Skeletal muscle cell (primary cell): ENCODE measurements at regions not wholly inside any gene's neighbourhood (a gene's known extent, or its start where the extent isn't known, plus 50 kb on each side); places are given as distances from the start of the nearest gene placed in this dataset.

ENCODE experiments used
- DNase-seq: peaks from one replicate; pipeline ENCODE4 v3.0.0-alpha.2; 2010; ENCODE audit warnings: low read depth
- H3K4me3 ChIP-seq: 2 replicates; pipeline ENCODE4 v1.5.1; 2011; ENCODE audit warnings: low read depth, mild to moderate bottlenecking, control low read depth, low read length, moderate library complexity

GRCh38 chr6:1077478-1078416 is 234.2 kb upstream of the FOXQ1 start:
- no peak for DNase-seq
- no peak overlapping the region for H3K4me3 ChIP-seq

- no peak overlapping the region for H3K4me3 ChIP-seq
- DNase-seq: no peak
Observed at GRCh38 chr6:1076531-1077459, 235.1 kb upstream of the FOXQ1 start.

GRCh38 chr6:1075880-1076279 is 236.0 kb upstream of the FOXQ1 start:
- DNase-seq: no peak
- no peak overlapping the region for H3K4me3 ChIP-seq

- DNase-seq: no peak
- no peak overlapping the region for H3K4me3 ChIP-seq
Observed at GRCh38 chr6:1075444-1075843, 236.5 kb upstream of the FOXQ1 start.

GRCh38 chr6:1070085-1070521 is 241.8 kb upstream of the FOXQ1 start:
- no peak overlapping the region for H3K4me3 ChIP-seq
- DNase-seq: no peak

GRCh38 chr6:1068905-1069304 is 243.0 kb upstream of the FOXQ1 start:
- DNase-seq: no peak
- H3K4me3 ChIP-seq: no peak overlapping the region

- DNase-seq: no peak
- no peak overlapping the region for H3K4me3 ChIP-seq
Observed at GRCh38 chr6:1068068-1068467, 243.8 kb upstream of the FOXQ1 start.

- DNase-seq: no peak
- H3K4me3 ChIP-seq: no peak overlapping the region
Observed at GRCh38 chr6:1067346-1067745, 244.6 kb upstream of the FOXQ1 start.

- no peak overlapping the region for H3K4me3 ChIP-seq
- DNase-seq: no peak
Observed at GRCh38 chr6:1066449-1067090, 245.3 kb upstream of the FOXQ1 start.

GRCh38 chr6:1065986-1066385 is 245.9 kb upstream of the FOXQ1 start:
- no peak overlapping the region for H3K4me3 ChIP-seq
- no peak for DNase-seq

GRCh38 chr6:1063671-1064355 is 248.1 kb upstream of the FOXQ1 start:
- no peak overlapping the region for H3K4me3 ChIP-seq
- DNase-seq: no peak

- no peak for DNase-seq
- no peak overlapping the region for H3K4me3 ChIP-seq
Observed at GRCh38 chr6:1062786-1063545, 248.9 kb upstream of the FOXQ1 start.

- H3K4me3 ChIP-seq: no peak overlapping the region
- no peak for DNase-seq
Observed at GRCh38 chr6:1059596-1059995, 252.3 kb upstream of the FOXQ1 start.

- DNase-seq: no peak
- no peak overlapping the region for H3K4me3 ChIP-seq
Observed at GRCh38 chr6:1057490-1058135, 254.3 kb upstream of the FOXQ1 start.

- no peak overlapping the region for H3K4me3 ChIP-seq
- no peak for DNase-seq
Observed at GRCh38 chr6:1055015-1055921, 256.6 kb upstream of the FOXQ1 start.

GRCh38 chr6:1054653-1055014 is 257.3 kb upstream of the FOXQ1 start:
- DNase-seq: no peak
- H3K4me3 ChIP-seq: no peak overlapping the region

GRCh38 chr6:1053586-1053985 is 258.3 kb upstream of the FOXQ1 start:
- no peak for DNase-seq
- no peak overlapping the region for H3K4me3 ChIP-seq
